Smooth muscle cell (in vitro differentiated cells): ENCODE measurements at regions not wholly inside any gene's neighbourhood (a gene's known extent, or its start where the extent isn't known, plus 50 kb on each side); places are given as distances from the start of the nearest gene placed in this dataset.
A peak's percentile ranks its signal among the peaks of the same experiment; 100 is the strongest.

Experiments used
- DNase-seq: peaks from one replicate; lab custom pipeline; 2025; ENCODE audit not compliant: unreplicated experiment; lab: John Stamatoyannopoulos, UW
- H2AFZ ChIP-seq: fragments of 200-600 bp; sonication (generic); 2 replicates; pipeline ENCODE4 v1.6.0; 2016; ENCODE audit warnings: antibody characterized with exemption, low read depth, mild to moderate bottlenecking
- H3F3A ChIP-seq: fragments of 200-600 bp; sonication (generic); 2 replicates; pipeline ENCODE4 v1.6.0; 2017; ENCODE audit warnings: antibody characterized with exemption, low read depth
- H3K27ac ChIP-seq: fragments of 200-600 bp; sonication (generic); 2 replicates; pipeline ENCODE4 v1.5.1; 2016; ENCODE audit warnings: low read depth, mild to moderate bottlenecking
- H3K27me3 ChIP-seq: fragments of 200-600 bp; sonication (generic); 2 replicates; pipeline ENCODE4 v1.6.1; 2016; ENCODE audit warnings: low read depth, mild to moderate bottlenecking
- H3K36me3 ChIP-seq: fragments of 200-600 bp; sonication (generic); 2 replicates; pipeline ENCODE4 v1.5.1; 2016; ENCODE audit warnings: low read depth
- H3K4me1 ChIP-seq: fragments of 200-600 bp; sonication (generic); 2 replicates; pipeline ENCODE4 v1.5.1; 2016; ENCODE audit warnings: low read depth
- H3K4me2 ChIP-seq: fragments of 200-600 bp; sonication (generic); 2 replicates; pipeline ENCODE4 v1.6.0; 2016; ENCODE audit warnings: mild to moderate bottlenecking
- H3K4me3 ChIP-seq: fragments of 200-600 bp; sonication (generic); 2 replicates; pipeline ENCODE4 v1.5.1; 2016; ENCODE audit warnings: mild to moderate bottlenecking
- H3K79me2 ChIP-seq: fragments of 200-600 bp; sonication (generic); 2 replicates; pipeline ENCODE4 v1.6.0; 2016; ENCODE audit warnings: low read depth, mild to moderate bottlenecking
- H3K9ac ChIP-seq: fragments of 200-600 bp; sonication (generic); 2 replicates; pipeline ENCODE4 v1.6.0; 2016; ENCODE audit warnings: low read depth
- H3K9me3 ChIP-seq: fragments of 200-600 bp; sonication (generic); replicated peaks from 2 replicates; pipeline ENCODE4 v1.5.1; 2016; ENCODE audit warnings: low read depth
- H4K20me1 ChIP-seq: fragments of 200-600 bp; sonication (generic); 2 replicates; pipeline ENCODE4 v1.6.0; 2016; ENCODE audit warnings: low read depth
- WGBS: methylation state at CpG from one replicate; pipeline ENCODE4 v1.1.7; 2016; ENCODE audit warnings: low lambda C conversion rate; 5-methylcytosine and 5-hydroxymethylcytosine counted together
- TF ChIP-seq, protein P1 (sequence below): fragments of 200-600 bp; sonication (generic); IDR thresholded peaks from 2 replicates; pipeline ENCODE4 v1.5.1; 2017; ENCODE audit warnings: borderline replicate concordance, mild to moderate bottlenecking, antibody characterized with exemption; ENCODE audit not compliant: insufficient read depth, poor library complexity, severe bottlenecking

DNA sequence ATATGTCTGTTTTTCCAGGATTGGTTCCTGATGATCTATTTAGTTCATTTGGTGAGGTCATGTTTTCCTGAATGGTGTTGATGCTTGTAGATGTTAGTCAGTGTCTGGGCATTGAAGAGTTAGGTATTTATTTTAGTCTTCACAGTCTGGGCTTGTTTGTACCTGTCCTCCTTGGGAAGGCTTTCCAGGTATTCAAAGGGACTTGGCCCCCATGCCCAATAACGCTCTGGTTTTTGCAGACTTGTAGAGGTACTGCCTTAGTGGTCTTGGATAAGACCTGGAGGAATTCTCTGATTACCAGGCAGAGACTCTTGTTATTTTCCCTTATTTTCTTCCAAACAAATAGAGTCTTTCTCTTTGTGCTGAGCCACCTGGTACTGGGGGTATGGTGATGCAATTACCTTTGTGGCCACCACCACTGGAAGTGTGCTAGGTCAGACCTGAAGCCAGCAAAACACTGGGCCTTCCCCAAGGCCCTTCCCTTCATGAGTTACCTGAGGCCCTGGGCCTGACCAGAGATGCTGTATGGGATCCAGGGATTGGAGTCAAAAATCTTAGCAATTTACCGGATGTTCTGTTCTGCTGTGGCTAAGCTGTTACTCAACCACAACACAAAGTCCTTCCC is 63.3 kb upstream of the RXFP1 start:
- peak overlapping the region; percentile 17 for H3K9ac ChIP-seq
- H3K27ac ChIP-seq: peak overlapping the region; percentile 76
- H4K20me1 ChIP-seq: no peaks in the 10 kb centered on the region

DNA sequence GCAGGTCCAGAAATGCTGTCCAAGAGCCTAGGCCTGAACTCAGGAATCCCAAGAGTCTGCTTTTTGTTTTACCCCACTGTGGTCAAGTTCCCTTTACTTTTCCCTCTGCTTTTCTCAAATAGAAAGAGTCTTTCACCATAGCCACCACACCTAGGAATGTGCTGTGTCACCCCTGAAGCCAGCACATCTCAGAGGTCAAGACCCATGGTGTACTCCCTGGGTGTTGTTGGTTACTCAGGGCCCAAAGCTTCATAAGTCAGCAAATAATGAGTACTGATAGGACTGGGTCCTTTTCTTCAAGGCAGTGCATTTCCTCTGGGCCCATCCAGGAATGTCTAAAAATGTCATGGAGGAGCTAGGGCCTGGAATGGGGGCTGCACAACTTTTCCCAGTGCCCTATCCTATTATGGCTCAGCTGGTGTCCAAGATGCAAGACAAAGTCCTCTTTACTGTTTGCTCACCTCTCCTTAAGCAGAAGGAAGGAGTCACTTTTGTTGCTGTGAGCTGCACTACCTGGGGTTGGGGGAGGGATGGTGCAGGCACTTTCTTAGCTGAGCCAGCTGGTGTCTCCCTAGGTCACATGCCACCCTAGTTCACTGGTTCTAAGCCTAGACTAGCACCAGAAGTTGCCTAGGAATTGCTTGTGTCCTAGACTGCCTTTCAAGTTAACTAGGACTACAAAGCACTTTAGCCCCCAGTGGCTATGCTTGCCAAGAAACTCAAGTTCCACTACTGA is 62.4 kb upstream of the RXFP1 start:
- H3K27ac ChIP-seq: peak overlapping the region; percentile 76

More for the DNA sequence above, 63.3 kb upstream of the RXFP1 start:
- DNase-seq: no peak
- Histone ChIP-seq H3K4me3 (no peak overlapping the region), H3K4me2 (no peak overlapping the region), H3K27me3 (no peaks in the 10 kb centered on the region), H3F3A (no peaks in the 10 kb centered on the region), H3K4me1 (no peaks in the 10 kb centered on the region), H3K36me3 (no peaks in the 10 kb centered on the region), H2AFZ (no peak overlapping the region), H3K9me3 (no peaks in the 10 kb centered on the region), H3K79me2 (no peaks in the 10 kb centered on the region)
- WGBS: 92% methylated on average over 2 of the region's 2 CpGs
- TF ChIP-seq, protein P1, sequence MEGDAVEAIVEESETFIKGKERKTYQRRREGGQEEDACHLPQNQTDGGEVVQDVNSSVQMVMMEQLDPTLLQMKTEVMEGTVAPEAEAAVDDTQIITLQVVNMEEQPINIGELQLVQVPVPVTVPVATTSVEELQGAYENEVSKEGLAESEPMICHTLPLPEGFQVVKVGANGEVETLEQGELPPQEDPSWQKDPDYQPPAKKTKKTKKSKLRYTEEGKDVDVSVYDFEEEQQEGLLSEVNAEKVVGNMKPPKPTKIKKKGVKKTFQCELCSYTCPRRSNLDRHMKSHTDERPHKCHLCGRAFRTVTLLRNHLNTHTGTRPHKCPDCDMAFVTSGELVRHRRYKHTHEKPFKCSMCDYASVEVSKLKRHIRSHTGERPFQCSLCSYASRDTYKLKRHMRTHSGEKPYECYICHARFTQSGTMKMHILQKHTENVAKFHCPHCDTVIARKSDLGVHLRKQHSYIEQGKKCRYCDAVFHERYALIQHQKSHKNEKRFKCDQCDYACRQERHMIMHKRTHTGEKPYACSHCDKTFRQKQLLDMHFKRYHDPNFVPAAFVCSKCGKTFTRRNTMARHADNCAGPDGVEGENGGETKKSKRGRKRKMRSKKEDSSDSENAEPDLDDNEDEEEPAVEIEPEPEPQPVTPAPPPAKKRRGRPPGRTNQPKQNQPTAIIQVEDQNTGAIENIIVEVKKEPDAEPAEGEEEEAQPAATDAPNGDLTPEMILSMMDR: no peak

DNA sequence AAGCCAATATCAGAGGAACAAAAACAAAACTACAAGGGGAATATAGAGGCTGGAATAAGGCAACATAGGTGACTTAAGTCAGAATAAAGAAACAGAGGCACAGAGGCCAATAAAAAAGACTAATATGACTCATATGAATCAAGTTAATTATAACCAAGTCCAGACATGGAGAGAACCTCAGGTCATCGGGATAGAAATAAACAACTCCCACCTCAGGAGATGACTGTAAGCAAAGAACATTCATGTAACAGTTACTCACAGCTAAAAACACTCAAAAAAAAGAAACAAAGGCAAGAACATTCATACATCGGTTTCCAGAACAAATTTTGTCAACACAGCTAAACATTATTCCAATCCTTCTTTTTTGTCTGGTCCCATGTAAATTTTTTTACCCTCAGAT is 60.3 kb upstream of the RXFP1 start:
- Histone ChIP-seq H2AFZ (no peak overlapping the region), H3F3A (no peaks in the 10 kb centered on the region), H3K4me3 (no peak overlapping the region), H3K9ac (no peak overlapping the region), H4K20me1 (no peaks in the 10 kb centered on the region), H3K4me2 (no peak overlapping the region), H3K9me3 (no peaks in the 10 kb centered on the region), H3K27me3 (no peaks in the 10 kb centered on the region), H3K27ac (no peak overlapping the region), H3K79me2 (no peaks in the 10 kb centered on the region), H3K36me3 (no peaks in the 10 kb centered on the region), H3K4me1 (no peaks in the 10 kb centered on the region)
- TF ChIP-seq, protein P1: no peak
- WGBS: 75% methylated on average over 2 of the region's 2 CpGs
- DNase-seq: no peak

More for the DNA sequence above, 62.4 kb upstream of the RXFP1 start:
- H3K79me2 ChIP-seq: no peaks in the 10 kb centered on the region
- H3K9ac ChIP-seq: peak overlapping the region; percentile 17
- H4K20me1 ChIP-seq: no peaks in the 10 kb centered on the region
- TF ChIP-seq, protein P1: no peak
- H3K4me3 ChIP-seq: no peak overlapping the region
- no peaks in the 10 kb centered on the region for H3K36me3 ChIP-seq
- no peaks in the 10 kb centered on the region for H3K9me3 ChIP-seq
- H3K4me2 ChIP-seq: no peak overlapping the region
- no peak overlapping the region for H2AFZ ChIP-seq
- H3F3A ChIP-seq: no peaks in the 10 kb centered on the region
- no peaks in the 10 kb centered on the region for H3K4me1 ChIP-seq
- no peaks in the 10 kb centered on the region for H3K27me3 ChIP-seq
- DNase-seq: no peak

DNA sequence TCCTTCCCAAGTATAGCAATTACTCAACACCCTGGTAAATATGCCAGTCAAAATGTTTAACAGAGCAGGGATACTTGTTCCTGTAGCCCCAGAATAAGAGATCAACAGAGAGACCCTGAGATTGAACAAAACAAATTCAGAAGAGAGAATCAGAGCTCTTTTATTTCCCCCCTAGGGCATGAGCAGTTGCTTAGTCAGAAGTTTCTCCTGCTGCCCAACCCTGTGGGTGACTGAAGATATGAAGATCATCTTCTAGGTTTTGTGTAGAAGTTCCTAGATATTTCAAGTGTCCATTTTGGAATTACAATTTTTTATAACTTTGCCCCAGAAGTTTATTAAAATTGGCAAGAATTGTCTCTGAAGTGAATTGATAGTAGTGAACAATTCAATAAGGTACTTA is 59.1 kb upstream of the RXFP1 start:
- no peak for DNase-seq
- no peak overlapping the region for H2AFZ ChIP-seq
- no peak overlapping the region for H3K27ac ChIP-seq
- no peaks in the 10 kb centered on the region for H3K9me3 ChIP-seq
- H3K79me2 ChIP-seq: no peaks in the 10 kb centered on the region
- TF ChIP-seq, protein P1: no peak
- H3K4me3 ChIP-seq: no peak overlapping the region
- H3K9ac ChIP-seq: no peak overlapping the region
- no peaks in the 10 kb centered on the region for H3K4me1 ChIP-seq
- H3K36me3 ChIP-seq: no peaks in the 10 kb centered on the region
- no peaks in the 10 kb centered on the region for H4K20me1 ChIP-seq
- H3K27me3 ChIP-seq: no peaks in the 10 kb centered on the region
- H3F3A ChIP-seq: no peaks in the 10 kb centered on the region
- no peak overlapping the region for H3K4me2 ChIP-seq
